ENCODE measurements at regions not wholly inside any gene's neighbourhood (a gene's known extent, or its start where the extent isn't known, plus 50 kb on each side); places are given as distances from the start of the nearest gene placed in this dataset.
A peak's percentile ranks its signal among the peaks of the same experiment; 100 is the strongest.

DNA sequence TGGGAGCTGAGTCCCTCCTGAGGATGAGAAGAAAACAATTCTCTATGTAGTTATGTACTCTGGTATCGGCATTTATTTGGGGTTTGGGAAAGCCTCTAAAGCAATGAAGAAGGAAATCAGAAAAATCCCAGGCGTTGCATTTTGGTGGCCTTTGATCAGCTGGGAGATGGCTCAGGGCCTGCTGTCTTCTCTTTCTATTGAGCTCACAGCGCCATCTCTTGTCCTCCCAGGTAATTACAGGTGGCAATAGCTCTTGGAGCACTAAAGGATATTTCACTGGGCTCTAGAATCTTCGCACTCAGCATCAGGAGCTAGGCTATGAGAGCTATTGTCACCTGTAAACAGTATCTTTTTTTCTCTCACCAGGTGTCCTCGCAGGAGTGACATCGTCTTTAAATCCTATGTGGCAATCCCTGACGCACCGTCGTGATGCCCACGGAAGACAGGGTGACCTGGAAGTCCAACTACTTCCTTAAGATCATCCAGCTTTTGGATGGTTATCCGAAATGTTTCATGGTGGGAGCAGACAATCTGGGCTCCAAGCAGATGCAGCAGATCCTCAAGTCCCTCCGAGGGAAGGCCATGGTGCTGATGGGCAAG is 76.1 kb upstream of the PMAIP1 start:
- DNase-seq (ENCODE audit: low read depth, low spot score) (peak; percentile 67), ATAC-seq (peak; percentile 97)
- peak overlapping the region; percentile 91 for H2AFZ ChIP-seq (ENCODE audit: low read depth, low read length, poor library complexity, severe bottlenecking)
- H3K79me2 ChIP-seq (ENCODE audit: insufficient read depth, low read length): no peaks in the 10 kb centered on the region
- H3K9me3 ChIP-seq (ENCODE audit: control insufficient read depth in 1 of 2, insufficient read depth in 1 of 2, low read depth in 1 of 2, low read length in 2 of 2): no peaks in the 10 kb centered on the region
- no peak overlapping the region for H3K4me3 ChIP-seq (replicated peaks in 1 of 2; ENCODE audit: low read depth in 1 of 2, low read length in 2 of 2)
- H3K9ac ChIP-seq (ENCODE audit: low read length): no peak overlapping the region
- RAD21 ChIA-PET (ENCODE audit: low non-redundant PET in 1 of 2, low total read pairs in 2 of 2, uncharacterized antibody in 2 of 2, unreplicated experiment in 2 of 2): interaction anchor here (0.8 to 2.1 kb wide), 12 partner anchors 36 to 421 kb away, joined by 3 to 28 read pairs (median 8); partner anchors contain the start of gene CCBE1 (in 2 of the 2)
- H3K36me3 ChIP-seq (ENCODE audit: control insufficient read depth in 1 of 2, insufficient read depth in 2 of 2, low read length in 2 of 2): no peaks in the 10 kb centered on the region
- no peak overlapping the region for H3K4me2 ChIP-seq (ENCODE audit: low read length)
- no peaks in the 10 kb centered on the region for H3K4me1 ChIP-seq (ENCODE audit: control insufficient read depth in 1 of 2, insufficient read depth in 2 of 2, low read length in 2 of 2)
- TF ChIP-seq FOSL1 (IDR thresholded peaks at IDR 0.05; ENCODE audit: low read depth): no peak
- no peak for TF ChIP-seq EZH2phosphoT487 (IDR thresholded peaks at IDR 0.05; ENCODE audit: borderline replicate concordance)
- TF ChIP-seq, protein P1, sequence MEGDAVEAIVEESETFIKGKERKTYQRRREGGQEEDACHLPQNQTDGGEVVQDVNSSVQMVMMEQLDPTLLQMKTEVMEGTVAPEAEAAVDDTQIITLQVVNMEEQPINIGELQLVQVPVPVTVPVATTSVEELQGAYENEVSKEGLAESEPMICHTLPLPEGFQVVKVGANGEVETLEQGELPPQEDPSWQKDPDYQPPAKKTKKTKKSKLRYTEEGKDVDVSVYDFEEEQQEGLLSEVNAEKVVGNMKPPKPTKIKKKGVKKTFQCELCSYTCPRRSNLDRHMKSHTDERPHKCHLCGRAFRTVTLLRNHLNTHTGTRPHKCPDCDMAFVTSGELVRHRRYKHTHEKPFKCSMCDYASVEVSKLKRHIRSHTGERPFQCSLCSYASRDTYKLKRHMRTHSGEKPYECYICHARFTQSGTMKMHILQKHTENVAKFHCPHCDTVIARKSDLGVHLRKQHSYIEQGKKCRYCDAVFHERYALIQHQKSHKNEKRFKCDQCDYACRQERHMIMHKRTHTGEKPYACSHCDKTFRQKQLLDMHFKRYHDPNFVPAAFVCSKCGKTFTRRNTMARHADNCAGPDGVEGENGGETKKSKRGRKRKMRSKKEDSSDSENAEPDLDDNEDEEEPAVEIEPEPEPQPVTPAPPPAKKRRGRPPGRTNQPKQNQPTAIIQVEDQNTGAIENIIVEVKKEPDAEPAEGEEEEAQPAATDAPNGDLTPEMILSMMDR (IDR thresholded peaks at IDR 0.05 in 2 of 3, conservative IDR thresholded peaks at IDR 0.05 in 1 of 3; ENCODE audit: borderline replicate concordance in 1 of 3, insufficient read depth in 1 of 3, low read depth in 2 of 3, low read length in 2 of 3): peak; percentile 81 to 89 (median 82)
- TF ChIP-seq POLR2AphosphoS5 (IDR thresholded peaks at IDR 0.05; ENCODE audit: low read depth, low read length): no peak
- TF ChIP-seq POLR2A (IDR thresholded peaks at IDR 0.05; ENCODE audit: borderline replicate concordance, extremely low read depth, insufficient read depth, insufficient read length): no peak
- no peak for TF ChIP-seq SRF (IDR thresholded peaks at IDR 0.05; ENCODE audit: low read depth)
- peak; percentile 91 for TF ChIP-seq RAD21 (IDR thresholded peaks at IDR 0.05; ENCODE audit: low read depth)
- no TSS peak for BruUV-seq (replicated peaks)
- intact Hi-C loops (cut with micrococcal nuclease): loop anchor here (1.0 to 10.0 kb wide), 6 partner anchors 41 to 739 kb away; partner anchors contain the start of gene CCBE1
- CTCF ChIA-PET: interaction anchor here (0.6 to 5.7 kb wide), 40 partner anchors 8 to 1055 kb away, joined by 3 to 145 read pairs (median 4); partner anchors contain the start of gene CCBE1
- H4K20me1 ChIP-seq (ENCODE audit: insufficient read depth): no peaks in the 10 kb centered on the region
- no peaks in the 10 kb centered on the region for H3K9me2 ChIP-seq (ENCODE audit: insufficient read depth)
- POLR2A ChIA-PET: interaction anchor here (0.9 to 1.9 kb wide), 5 partner anchors 41 to 365 kb away, joined by 3 to 7 read pairs (median 4); partner anchors contain the start of genes CCBE1 and PMAIP1
- no peaks in the 10 kb centered on the region for H3K27me3 ChIP-seq (ENCODE audit: insufficient read depth, low read length)
- no peak overlapping the region for H3K27ac ChIP-seq (ENCODE audit: low read depth, low read length)
